GM18868 (cell line): ENCODE measurements at regions not wholly inside any gene's neighbourhood (a gene's known extent, or its start where the extent isn't known, plus 50 kb on each side); places are given as distances from the start of the nearest gene placed in this dataset.
"Not testable (repeated sequence)": the region's sequence is repeated elsewhere in the genome, so short reads cannot be mapped to it uniquely, and the experiment has no call there.

Experiments used
- ATAC-seq: cut with Tn5 transposase; IDR thresholded peaks from one replicate; pipeline ENCODE4 v1.9.1; 2021; ENCODE audit warnings: mild to moderate bottlenecking, moderate library complexity; ENCODE audit not compliant: unreplicated experiment

- no peak for ATAC-seq
These were observed 651.5 kb downstream of the TLE1 start for GRCh38 chr9:81037889-81038288.

GRCh38 chr9:81035601-81036000 lies 653.7 kb downstream of the TLE1 start:
- no peak for ATAC-seq

- ATAC-seq: no peak
These were observed 654.2 kb downstream of the TLE1 start for GRCh38 chr9:81035171-81035570.

- no peak for ATAC-seq
These were observed 656.5 kb downstream of the TLE1 start for GRCh38 chr9:81032831-81033230.

GRCh38 chr9:81032030-81032572 lies 657.2 kb downstream of the TLE1 start:
- ATAC-seq: peak; percentile 56

- ATAC-seq: no peak
These were observed 657.8 kb downstream of the TLE1 start for GRCh38 chr9:81031422-81032029.

DNA sequence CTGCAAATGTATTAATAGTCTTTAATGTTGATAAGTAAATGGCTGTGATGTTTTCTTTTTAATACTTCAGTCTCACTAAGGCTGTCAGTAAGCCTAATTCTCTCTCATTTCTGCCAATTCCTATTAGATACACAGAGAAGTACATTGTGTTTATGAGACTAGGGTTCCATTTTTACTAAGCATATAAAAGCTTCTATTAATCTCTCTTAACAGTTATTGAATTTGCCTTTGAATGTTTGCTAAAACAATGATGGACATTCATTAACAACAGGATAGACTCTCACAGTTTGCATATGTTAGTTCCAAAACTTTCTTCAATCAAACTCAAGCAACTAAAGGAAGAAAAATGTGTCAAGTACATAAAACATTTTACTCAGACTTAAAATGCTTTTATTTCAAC lies 659.3 kb downstream of the TLE1 start:
- no peak for ATAC-seq

- no peak for ATAC-seq
These were observed 660.8 kb downstream of the TLE1 start for GRCh38 chr9:81028504-81028903.

DNA sequence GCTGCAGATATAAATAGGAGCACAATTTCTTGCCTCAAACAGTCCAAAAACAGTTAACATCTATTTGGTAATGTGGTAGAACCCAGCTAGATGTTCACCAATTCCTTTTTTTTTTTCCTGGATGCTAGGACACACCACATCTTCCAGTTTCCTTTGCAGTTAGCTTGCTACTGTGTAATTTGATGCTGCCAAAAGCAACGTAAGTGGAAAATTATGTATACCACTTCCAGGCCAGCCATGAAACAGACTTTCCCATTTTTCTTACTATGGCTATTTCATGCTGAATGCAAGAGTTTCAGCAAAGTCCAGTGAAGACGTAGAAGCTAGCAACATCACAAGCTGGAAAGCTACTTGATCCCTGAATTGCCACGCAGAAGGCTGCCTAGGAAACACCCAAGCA lies 667.2 kb downstream of the TLE1 start:
- ATAC-seq: no peak

DNA sequence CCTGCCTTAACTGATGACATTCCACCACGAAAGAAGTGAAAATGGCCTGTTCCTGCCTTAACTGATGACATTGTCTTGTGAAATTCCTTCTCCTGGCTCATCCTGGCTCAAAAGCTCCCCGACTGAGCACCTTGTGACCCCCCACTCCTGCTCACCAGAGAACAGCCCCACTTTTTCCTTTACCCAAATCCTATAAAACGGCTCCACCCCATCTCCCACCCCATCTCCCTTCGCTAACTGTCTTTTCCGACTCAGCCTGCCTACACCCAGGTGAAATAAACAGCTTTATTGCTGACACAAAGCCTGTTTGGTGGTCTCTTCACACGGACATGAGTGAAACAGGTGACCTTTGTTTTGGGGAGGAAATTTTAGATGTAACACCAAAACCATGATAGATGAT lies 674.4 kb downstream of the TLE1 start:
- ATAC-seq: not testable (repeated sequence)

DNA sequence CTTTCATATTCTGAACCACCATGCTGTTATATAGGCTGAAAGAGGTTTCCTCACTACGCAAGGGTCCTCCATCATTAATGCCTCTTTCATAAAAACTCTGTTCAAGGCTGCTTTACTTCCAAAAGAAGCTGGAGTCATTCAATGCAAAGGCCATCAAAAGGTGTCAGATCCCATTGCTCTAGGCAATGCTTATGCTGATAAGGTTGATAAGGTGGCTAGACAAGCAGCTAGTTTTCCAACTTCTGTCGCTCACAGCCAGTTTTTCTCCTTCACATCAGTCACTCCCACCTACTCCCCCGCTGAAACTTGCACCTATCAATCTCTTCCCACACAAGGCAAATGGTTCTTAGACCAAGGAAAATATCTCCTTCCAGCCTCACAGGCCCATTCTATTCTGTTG lies 676.2 kb downstream of the TLE1 start:
- not testable (repeated sequence) for ATAC-seq

GRCh38 chr9:81002906-81003305 lies 686.4 kb downstream of the TLE1 start:
- ATAC-seq: no peak

- no peak for ATAC-seq
These were observed 687.1 kb downstream of the TLE1 start for GRCh38 chr9:81002242-81002641.

DNA sequence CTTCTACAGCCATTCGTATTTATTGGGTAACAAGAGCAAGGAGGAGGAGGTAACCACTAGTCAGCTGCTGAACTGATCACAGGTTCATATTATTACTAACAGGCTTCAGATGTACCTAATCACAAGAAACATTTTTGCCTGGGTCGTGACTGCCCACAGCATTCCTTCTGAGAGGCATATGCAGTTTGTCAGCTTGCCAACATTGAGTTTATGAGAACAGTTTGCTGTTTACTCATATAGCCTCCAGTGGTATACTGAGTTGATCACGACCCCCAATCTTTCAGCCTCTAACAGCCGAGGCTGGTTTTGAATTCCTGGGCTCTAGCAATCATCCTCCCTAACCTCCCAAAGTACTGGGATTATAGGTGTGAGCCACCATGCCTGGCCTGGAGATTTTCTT lies 693.6 kb downstream of the TLE1 start:
- ATAC-seq: no peak

GRCh38 chr9:80994892-80995291 lies 694.5 kb downstream of the TLE1 start:
- ATAC-seq: no peak

DNA sequence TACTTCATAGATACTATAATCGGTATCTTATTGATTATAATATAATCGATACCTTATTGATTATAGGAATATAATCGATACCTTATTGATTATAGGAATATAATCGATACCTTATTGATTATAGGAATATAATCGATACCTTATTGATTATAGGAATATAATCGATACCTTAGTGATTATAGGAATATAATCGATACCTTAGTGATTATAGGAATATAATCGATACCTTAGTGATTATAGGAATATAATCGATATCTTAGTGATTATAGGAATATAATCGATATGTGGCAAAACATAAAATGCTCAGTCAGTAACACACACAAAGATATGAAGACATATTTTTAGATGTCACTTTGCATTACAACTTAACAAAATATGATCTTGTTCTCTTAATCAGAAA lies 703.8 kb downstream of the TLE1 start:
- ATAC-seq: not testable (repeated sequence)

DNA sequence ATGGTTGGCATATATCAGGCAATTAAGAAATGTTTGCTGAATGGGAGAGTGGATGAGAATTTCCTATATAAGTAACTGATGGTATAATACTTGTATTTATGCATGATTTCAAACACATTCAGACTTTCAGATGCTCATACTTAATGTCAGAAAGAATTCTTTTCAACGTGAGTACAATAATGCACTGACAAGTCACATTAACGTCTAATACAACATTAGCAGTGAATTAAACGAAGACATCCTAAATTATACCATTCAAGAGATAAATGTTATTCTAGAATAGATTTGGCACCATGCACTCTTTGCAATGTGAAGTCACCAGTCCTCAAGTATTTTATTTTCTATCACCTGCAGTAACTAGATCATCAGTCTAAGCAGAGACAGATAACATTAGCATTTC lies 712.9 kb downstream of the TLE1 start:
- no peak for ATAC-seq

DNA sequence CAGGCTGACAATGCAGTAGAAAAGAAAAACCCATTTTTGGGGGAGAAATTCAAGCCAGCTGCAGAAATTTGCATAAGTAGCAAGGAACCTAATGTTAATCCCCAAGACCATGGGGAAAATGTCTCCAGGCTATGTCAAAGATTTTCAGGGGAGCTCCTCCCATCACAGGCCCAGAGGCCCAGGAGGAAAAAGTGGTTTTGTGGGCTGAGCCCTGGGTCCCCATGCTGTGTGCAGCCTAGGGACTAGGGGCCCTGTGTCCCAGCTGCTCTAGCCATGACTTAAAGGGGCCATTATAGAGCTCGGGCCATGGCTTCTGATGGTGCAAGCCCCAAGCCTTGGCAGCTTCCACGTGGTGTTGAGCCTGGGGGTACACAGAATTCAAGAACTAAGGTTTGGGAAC lies 719.0 kb downstream of the TLE1 start:
- not testable (repeated sequence) for ATAC-seq

DNA sequence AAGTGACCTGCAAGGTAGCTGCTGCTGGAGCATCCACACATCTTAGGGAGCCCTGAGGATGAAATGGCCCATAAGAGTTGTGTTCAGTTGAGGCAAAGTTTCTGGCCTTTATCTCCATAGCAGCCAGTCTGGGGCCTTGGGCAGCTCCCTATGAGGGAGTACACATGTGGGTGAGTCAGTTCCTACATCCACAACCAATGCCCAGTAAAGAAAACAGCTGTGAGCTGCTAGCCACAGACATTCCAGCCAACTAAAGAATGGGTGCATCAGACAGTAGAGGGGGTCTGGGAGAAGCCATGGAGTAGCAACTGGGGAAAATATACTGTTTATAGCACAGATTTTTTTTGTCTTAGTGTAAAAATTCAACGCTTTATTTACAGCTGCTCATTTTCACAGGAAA lies 720.7 kb downstream of the TLE1 start:
- ATAC-seq: no peak

DNA sequence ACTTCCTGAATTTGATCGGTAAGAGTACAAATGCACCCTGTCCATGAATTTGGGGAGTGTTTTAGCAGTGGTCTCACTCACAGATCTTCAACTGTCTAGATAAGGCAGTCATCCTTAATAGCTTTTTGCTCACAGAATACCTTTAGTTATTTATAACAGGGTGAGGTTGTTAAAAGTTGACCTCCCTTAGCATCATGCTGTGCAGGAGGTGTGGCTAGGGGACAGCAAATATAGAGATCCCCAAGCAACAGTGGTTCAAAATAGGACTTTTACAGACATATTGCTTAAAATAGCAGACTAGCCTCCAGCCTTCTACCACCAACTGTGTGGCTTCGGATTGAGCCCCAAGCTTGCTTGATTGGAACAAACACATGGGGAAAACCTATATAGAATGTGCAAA lies 724.4 kb downstream of the TLE1 start:
- ATAC-seq: no peak

DNA sequence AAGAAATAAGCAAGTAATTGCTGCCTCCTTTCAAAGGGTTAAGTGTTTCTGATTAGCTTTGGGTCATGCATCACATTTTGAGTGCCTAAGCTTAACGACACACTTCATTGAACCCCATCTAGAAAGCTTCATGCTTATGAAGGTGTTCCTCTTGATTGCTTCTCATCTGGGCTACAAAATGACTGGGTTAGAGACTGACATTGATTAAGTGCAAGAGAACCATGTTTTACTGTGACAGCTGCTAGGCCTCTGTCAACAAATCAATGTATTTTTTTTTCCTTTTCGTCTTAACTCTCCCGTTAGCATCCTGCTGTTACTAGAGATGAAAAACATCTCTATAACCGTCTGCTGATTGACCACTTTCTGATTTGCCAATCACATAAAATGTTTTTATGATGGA lies 725.0 kb downstream of the TLE1 start:
- ATAC-seq: no peak

- no peak for ATAC-seq
These were observed 731.5 kb downstream of the TLE1 start for GRCh38 chr9:80957801-80958200.

DNA sequence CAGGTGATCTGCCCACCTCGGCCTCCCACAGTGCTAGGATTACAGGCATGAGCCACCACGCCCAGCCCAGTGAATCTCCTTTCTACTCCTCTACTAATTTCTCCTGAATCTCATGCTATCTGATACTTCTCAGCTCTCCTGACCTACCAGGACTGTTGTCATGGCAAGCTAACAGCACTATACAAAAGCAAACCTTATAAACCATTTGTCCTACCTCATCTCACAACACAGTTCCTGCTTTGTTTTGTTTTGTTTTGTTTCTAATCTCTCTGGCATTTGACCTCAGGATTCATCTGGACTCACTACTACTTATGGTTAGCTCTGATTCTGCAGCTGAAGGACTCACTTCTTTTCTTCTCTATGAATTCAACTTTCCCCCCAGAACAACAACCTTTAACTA lies 734.8 kb downstream of the TLE1 start:
- ATAC-seq: no peak
